Naive B cell (primary cell): ENCODE measurements at regions not wholly inside any gene's neighbourhood (a gene's known extent, or its start where the extent isn't known, plus 50 kb on each side); places are given as distances from the start of the nearest gene placed in this dataset.

ENCODE experiments used
- ATAC-seq, 2 donors: fragments of 150-1000 bp; cut with Tn5 transposase; 2 replicates each; pipeline ENCODE4 v1.10.0; 2021; ENCODE audit warnings: low read depth in 2 of 2, mild to moderate bottlenecking in 2 of 2, moderate library complexity in 2 of 2
- DNase-seq: peaks from one replicate; pipeline ENCODE4 v3.0.0; 2022
- H3K27ac Mint-ChIP-seq, 6 donors: one replicate each; pipeline ENCODE4 v1.8.0; 2020 to 2022; ENCODE audit warnings: mild to moderate bottlenecking in 6 of 6, mixed read lengths in 6 of 6, moderate library complexity in 5 of 6, inconsistent platforms in 2 of 6
- H3K27me3 Mint-ChIP-seq, 3 donors: one replicate each; pipeline ENCODE4 v1.8.0; 2021 to 2022; ENCODE audit warnings: mixed read lengths in 3 of 3, mild to moderate bottlenecking in 1 of 3
- H3K36me3 Mint-ChIP-seq, 2 donors: one replicate each; pipeline ENCODE4 v1.8.0; 2020 to 2022; ENCODE audit warnings: mixed read lengths in 2 of 2, inconsistent platforms in 1 of 2, mild to moderate bottlenecking in 1 of 2
- H3K4me1 Mint-ChIP-seq, 3 donors: one replicate each; pipeline ENCODE4 v1.8.0; 2020 to 2022; ENCODE audit warnings: mixed read lengths in 3 of 3, inconsistent platforms in 1 of 3, mild to moderate bottlenecking in 1 of 3, moderate library complexity in 1 of 3
- H3K4me3 Mint-ChIP-seq, 8 donors: one replicate each; pipeline ENCODE4 v1.8.0; 2020 to 2022; ENCODE audit warnings: mild to moderate bottlenecking in 8 of 8, mixed read lengths in 8 of 8, moderate library complexity in 8 of 8, inconsistent platforms in 2 of 8
- H3K9me3 Mint-ChIP-seq, 7 donors: one replicate each; pipeline ENCODE4 v1.8.0; 2020 to 2022; ENCODE audit warnings: mixed read lengths in 7 of 7, mild to moderate bottlenecking in 5 of 7, inconsistent platforms in 2 of 7, moderate library complexity in 1 of 7

DNA sequence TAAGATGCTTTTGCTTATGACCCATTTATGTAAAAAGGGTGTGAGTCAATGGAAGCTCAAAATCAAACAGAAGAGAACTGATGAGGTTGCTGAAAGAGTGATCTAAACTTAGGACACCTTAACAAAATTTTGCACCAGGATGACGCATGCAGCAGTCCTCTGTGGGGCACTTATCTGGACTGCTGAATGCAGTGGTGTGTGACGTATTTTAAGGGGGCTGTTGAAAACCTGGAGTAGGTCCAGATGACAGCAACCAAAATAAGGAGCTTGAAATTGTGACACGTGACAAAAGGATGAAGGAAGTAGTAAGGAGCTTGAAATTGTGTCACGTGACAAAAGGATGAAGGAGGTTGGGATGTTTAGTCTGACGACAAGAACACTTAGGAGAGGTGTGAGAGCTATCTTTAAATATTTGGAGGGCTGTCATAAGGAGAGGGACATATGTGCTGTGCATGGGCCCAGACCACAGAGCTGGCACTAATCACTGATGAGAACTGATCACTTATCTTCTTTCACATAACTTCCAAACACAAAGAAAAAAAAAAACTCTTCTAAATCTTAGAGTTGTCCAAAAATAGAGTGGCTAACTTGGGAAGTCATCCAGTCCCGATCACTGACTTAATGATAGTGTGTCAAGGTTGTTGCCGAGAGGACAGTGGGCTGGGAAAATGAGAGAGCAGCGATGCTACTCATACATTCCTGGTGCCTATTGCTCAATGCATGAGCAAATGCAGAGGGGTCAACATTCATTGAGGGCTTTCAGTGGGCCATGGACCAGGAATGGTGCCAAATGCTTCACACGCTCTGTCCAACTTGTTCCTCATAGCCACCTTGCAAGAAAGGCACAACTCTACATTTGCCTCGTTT, 264.2 kb upstream of the ZFHX3 start:
- peaks cover 6 to 14% (median 14%) of the 10 kb centered on the region in 3 donors for H3K4me1 Mint-ChIP-seq
- H3K27ac Mint-ChIP-seq = no peak overlapping the region
- H3K27me3 Mint-ChIP-seq = no peaks in the 10 kb centered on the region
- H3K9me3 Mint-ChIP-seq = peaks cover 0 to 7% (median 0%) of the 10 kb centered on the region in 7 donors
- H3K4me3 Mint-ChIP-seq = no peak overlapping the region
- ATAC-seq (no peak), DNase-seq (no peak)
- no peaks in the 10 kb centered on the region for H3K36me3 Mint-ChIP-seq

GRCh38 chr16:73308771-73309170, 260.8 kb upstream of the ZFHX3 start:
- H3K27me3 Mint-ChIP-seq = no peaks in the 10 kb centered on the region
- no peak overlapping the region for H3K4me3 Mint-ChIP-seq
- ATAC-seq (no peak), DNase-seq (no peak)
- H3K4me1 Mint-ChIP-seq = peaks cover 0 to 11% (median 9%) of the 10 kb centered on the region in 3 donors
- H3K36me3 Mint-ChIP-seq = no peaks in the 10 kb centered on the region
- H3K27ac Mint-ChIP-seq = no peak overlapping the region
- no peaks in the 10 kb centered on the region for H3K9me3 Mint-ChIP-seq

DNA sequence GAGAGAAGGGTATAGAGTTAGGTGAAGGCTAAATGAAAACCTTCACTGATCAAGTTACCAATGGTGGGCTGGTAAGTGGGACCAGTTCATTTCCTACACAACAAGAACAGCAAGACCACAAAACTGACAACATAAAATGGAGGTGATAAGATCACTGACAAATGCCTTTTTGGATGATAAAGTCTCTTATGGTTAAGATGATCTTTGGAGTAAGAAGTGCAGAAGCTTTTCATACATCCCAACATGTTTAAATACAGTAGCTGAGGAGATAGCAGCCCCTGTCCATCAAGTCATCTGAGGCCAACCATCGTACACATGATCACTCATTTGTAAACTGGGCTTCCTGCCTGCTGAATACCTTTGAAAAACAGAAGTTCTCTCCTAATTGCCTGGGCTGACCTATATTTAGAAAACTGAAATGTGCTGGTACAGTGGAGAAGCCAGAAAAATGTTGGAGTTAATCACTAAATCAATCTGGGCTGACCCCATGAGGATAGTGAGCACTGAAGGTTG, 259.0 kb upstream of the ZFHX3 start:
- peaks cover 0 to 11% (median 9%) of the 10 kb centered on the region in 3 donors for H3K4me1 Mint-ChIP-seq
- H3K27ac Mint-ChIP-seq = no peak overlapping the region
- no peaks in the 10 kb centered on the region for H3K36me3 Mint-ChIP-seq
- H3K27me3 Mint-ChIP-seq = no peaks in the 10 kb centered on the region
- H3K4me3 Mint-ChIP-seq = no peak overlapping the region
- ATAC-seq (no peak), DNase-seq (no peak)
- H3K9me3 Mint-ChIP-seq = no peaks in the 10 kb centered on the region

DNA sequence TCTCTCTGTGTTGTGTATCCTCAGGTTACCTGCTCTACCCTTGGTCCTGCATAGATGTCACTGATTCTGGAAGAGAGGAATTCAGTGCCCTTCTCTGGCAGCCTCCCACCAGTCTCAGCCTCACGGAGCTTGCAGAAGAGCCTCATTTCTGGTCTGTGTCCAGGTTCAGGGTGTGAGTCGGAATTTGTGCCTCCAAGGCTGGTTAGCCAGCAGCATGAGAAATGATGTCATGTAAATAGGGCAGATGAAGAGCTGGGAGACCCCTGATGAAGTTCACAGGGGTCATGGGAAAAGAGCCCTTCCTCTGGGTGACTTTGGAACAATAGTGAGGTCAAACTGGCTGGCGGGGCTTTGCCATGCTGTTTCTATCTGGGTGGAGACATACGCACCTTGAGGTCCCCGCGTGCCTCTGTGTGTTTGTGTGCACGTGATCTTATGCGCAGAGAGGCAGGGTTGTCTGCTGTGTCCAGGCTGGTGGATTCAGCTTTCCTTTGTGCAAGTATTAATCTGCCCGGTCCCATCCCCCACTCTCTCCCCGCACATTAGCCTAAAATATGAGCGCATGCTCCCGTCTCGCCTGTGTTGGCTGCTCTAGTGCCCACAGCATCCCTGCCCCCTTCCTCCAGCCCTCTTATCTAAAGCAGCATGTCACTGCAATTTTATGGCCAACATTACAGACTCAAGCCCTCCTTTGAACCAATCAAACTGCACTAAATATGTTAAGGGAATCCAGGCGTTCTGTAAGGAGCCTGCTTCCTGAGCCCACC, 256.3 kb upstream of the ZFHX3 start:
- H3K27ac Mint-ChIP-seq = peak overlapping the region in 1 of 6 donors; percentile 32
- H3K4me3 Mint-ChIP-seq = no peak overlapping the region
- ATAC-seq = no peak

DNA sequence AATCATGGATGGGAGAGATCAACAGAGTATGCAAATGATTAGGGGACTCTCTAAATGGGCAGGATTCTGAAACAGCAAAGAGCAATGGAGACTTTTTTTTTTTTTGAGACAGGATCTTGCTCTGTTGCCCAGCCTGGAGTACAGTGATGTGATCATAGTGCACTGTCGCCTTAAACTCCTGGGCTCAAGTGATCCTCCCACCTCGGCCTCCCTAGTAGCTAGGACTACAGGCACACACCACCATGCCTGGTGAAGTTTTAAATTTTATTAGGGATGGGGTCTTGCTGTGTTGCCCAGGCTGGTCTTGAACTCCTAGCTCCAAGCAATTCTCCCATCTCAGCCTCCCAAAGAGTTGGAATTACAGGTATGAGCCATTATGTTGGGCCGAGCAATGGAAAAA, 255.0 kb upstream of the ZFHX3 start:
- Mint-ChIP-seq H3K36me3 (no peaks in the 10 kb centered on the region), H3K4me1 (peaks cover 0 to 11% (median 9%) of the 10 kb centered on the region in 3 donors), H3K27ac (no peak overlapping the region), H3K9me3 (no peaks in the 10 kb centered on the region), H3K27me3 (no peaks in the 10 kb centered on the region), H3K4me3 (no peak overlapping the region)
- ATAC-seq = no peak
- no peak for DNase-seq

More for the DNA sequence above, 256.3 kb upstream of the ZFHX3 start:
- H3K9me3 Mint-ChIP-seq = no peaks in the 10 kb centered on the region
- DNase-seq = no peak
- H3K27me3 Mint-ChIP-seq = no peaks in the 10 kb centered on the region
- peaks cover 0 to 11% (median 9%) of the 10 kb centered on the region in 3 donors for H3K4me1 Mint-ChIP-seq
- no peaks in the 10 kb centered on the region for H3K36me3 Mint-ChIP-seq

GRCh38 chr16:73301984-73302383, 254.1 kb upstream of the ZFHX3 start:
- no peak for DNase-seq
- H3K9me3 Mint-ChIP-seq = no peaks in the 10 kb centered on the region
- peaks cover 0 to 5% (median 4%) of the 10 kb centered on the region in 3 donors for H3K4me1 Mint-ChIP-seq
- H3K27me3 Mint-ChIP-seq = no peaks in the 10 kb centered on the region
- no peaks in the 10 kb centered on the region for H3K36me3 Mint-ChIP-seq
- no peak overlapping the region for H3K4me3 Mint-ChIP-seq
- ATAC-seq = no peak
- no peak overlapping the region for H3K27ac Mint-ChIP-seq

DNA sequence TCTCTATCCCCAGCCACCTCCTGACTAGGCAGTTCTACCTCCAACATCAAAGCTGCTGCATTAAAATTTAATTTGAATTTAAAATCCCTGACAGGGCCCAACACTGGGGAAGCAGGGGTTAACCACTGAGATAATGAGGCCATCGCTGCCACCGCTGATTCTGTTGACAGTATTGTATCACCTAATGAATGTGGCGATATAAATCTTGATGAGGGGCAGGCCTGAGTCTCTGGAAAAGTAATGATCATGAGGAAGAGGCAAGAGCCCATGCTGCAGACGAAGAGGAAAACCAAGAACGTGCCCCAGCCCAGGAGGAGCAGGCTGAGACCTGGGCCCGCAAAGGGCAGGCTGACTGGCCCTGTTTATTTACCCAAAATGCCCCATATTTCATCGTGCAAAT, 251.4 kb upstream of the ZFHX3 start:
- H3K4me3 Mint-ChIP-seq = no peak overlapping the region
- DNase-seq (no peak), ATAC-seq (no peak)
- no peaks in the 10 kb centered on the region for H3K36me3 Mint-ChIP-seq
- H3K4me1 Mint-ChIP-seq = no peaks in the 10 kb centered on the region
- no peak overlapping the region for H3K27ac Mint-ChIP-seq
- no peaks in the 10 kb centered on the region for H3K9me3 Mint-ChIP-seq
- H3K27me3 Mint-ChIP-seq = no peaks in the 10 kb centered on the region

- Mint-ChIP-seq H3K36me3 (no peaks in the 10 kb centered on the region), H3K4me3 (no peak overlapping the region), H3K9me3 (no peaks in the 10 kb centered on the region), H3K4me1 (no peaks in the 10 kb centered on the region), H3K27me3 (no peaks in the 10 kb centered on the region), H3K27ac (no peak overlapping the region)
- DNase-seq (no peak), ATAC-seq (no peak)
These were observed 250.6 kb upstream of the ZFHX3 start for GRCh38 chr16:73298562-73298961.

GRCh38 chr16:73290258-73290657, 242.3 kb upstream of the ZFHX3 start:
- no peak overlapping the region for H3K4me3 Mint-ChIP-seq
- no peak for DNase-seq
- no peaks in the 10 kb centered on the region for H3K4me1 Mint-ChIP-seq
- H3K36me3 Mint-ChIP-seq = no peaks in the 10 kb centered on the region
- H3K27me3 Mint-ChIP-seq = peaks cover 0 to 20% (median 13%) of the 10 kb centered on the region in 3 donors
- peaks cover 0 to 1% (median 0%) of the 10 kb centered on the region in 7 donors for H3K9me3 Mint-ChIP-seq
- no peak overlapping the region for H3K27ac Mint-ChIP-seq
- ATAC-seq = no peak

- H3K27me3 Mint-ChIP-seq = peaks cover 0 to 20% (median 18%) of the 10 kb centered on the region in 3 donors
- no peak for ATAC-seq
- DNase-seq = no peak
- no peaks in the 10 kb centered on the region for H3K36me3 Mint-ChIP-seq
- H3K9me3 Mint-ChIP-seq = peaks cover 0 to 1% (median 0%) of the 10 kb centered on the region in 7 donors
- H3K27ac Mint-ChIP-seq = peak overlapping the region in 1 of 6 donors; percentile 69
- no peaks in the 10 kb centered on the region for H3K4me1 Mint-ChIP-seq
- H3K4me3 Mint-ChIP-seq = no peak overlapping the region
These were observed 241.3 kb upstream of the ZFHX3 start for GRCh38 chr16:73289232-73289631.

GRCh38 chr16:73288520-73288919, 240.6 kb upstream of the ZFHX3 start:
- no peaks in the 10 kb centered on the region for H3K4me1 Mint-ChIP-seq
- H3K27ac Mint-ChIP-seq = no peak overlapping the region
- no peak overlapping the region for H3K4me3 Mint-ChIP-seq
- peaks cover 0 to 1% (median 0%) of the 10 kb centered on the region in 7 donors for H3K9me3 Mint-ChIP-seq
- no peaks in the 10 kb centered on the region for H3K36me3 Mint-ChIP-seq
- ATAC-seq (no peak), DNase-seq (no peak)
- peaks cover 0 to 20% (median 18%) of the 10 kb centered on the region in 3 donors for H3K27me3 Mint-ChIP-seq

- no peak for ATAC-seq
- H3K27ac Mint-ChIP-seq = no peak overlapping the region
- DNase-seq = no peak
- peaks cover 0 to 1% (median 0%) of the 10 kb centered on the region in 7 donors for H3K9me3 Mint-ChIP-seq
- no peaks in the 10 kb centered on the region for H3K36me3 Mint-ChIP-seq
- peaks cover 0 to 20% (median 17%) of the 10 kb centered on the region in 3 donors for H3K27me3 Mint-ChIP-seq
- no peak overlapping the region for H3K4me3 Mint-ChIP-seq
- H3K4me1 Mint-ChIP-seq = no peaks in the 10 kb centered on the region
These were observed 240.0 kb upstream of the ZFHX3 start for GRCh38 chr16:73287859-73288405.

DNA sequence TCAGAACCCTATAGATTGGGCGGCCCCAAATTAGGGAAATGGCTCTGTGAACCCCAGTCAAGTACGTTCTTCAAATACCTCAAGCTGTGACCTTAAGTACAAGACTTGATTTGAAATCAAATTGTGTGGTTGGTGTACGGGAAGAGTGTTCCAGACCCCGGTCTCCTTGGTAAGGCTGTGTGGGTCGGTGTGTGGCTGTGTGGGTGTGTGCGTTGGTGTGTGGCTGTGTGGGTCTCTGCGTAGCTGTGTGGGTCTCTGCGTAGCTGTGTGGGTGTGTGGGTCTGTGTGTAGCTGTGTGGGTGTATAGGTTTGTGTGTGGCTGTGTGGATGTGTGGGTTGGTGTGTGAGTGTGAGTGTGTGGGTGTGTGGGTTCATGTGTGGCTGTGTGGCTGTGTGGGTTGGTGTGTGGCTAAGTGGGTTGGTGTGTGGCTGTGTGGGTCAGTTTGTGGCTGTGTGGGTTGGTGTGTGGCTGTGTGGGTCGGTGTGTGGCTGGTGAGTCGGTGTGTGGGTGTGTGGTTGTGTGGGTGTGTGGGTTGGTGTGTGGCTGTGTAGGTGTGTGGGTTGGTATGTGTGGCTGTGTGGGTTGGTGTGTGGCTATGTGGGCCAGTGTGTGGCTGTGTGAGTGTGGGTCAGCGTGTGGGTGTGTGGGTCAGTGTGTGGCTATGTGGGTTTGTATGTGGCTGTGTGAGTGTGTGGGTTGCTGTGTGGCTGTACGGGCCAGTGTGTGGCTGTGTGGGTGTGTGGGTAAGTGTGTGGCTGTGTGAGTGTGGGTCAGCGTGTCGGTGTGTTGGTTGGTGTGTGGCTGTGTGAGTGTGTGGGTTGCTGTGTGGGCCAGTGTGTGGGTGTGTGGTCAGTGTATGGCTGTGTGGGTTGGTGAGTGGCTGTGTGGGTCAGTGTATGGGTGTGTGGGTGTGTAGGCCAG, 238.7 kb upstream of the ZFHX3 start:
- H3K4me3 Mint-ChIP-seq = no peak overlapping the region
- H3K27me3 Mint-ChIP-seq = peaks cover 0 to 20% (median 11%) of the 10 kb centered on the region in 3 donors
- ATAC-seq (no peak), DNase-seq (no peak)
- no peaks in the 10 kb centered on the region for H3K9me3 Mint-ChIP-seq
- H3K27ac Mint-ChIP-seq = no peak overlapping the region
- no peaks in the 10 kb centered on the region for H3K4me1 Mint-ChIP-seq
- H3K36me3 Mint-ChIP-seq = no peaks in the 10 kb centered on the region
